ENCODE measurements at regions not wholly inside any gene's neighbourhood (a gene's known extent, or its start where the extent isn't known, plus 50 kb on each side); places are given as distances from the start of the nearest gene placed in this dataset.

DNA sequence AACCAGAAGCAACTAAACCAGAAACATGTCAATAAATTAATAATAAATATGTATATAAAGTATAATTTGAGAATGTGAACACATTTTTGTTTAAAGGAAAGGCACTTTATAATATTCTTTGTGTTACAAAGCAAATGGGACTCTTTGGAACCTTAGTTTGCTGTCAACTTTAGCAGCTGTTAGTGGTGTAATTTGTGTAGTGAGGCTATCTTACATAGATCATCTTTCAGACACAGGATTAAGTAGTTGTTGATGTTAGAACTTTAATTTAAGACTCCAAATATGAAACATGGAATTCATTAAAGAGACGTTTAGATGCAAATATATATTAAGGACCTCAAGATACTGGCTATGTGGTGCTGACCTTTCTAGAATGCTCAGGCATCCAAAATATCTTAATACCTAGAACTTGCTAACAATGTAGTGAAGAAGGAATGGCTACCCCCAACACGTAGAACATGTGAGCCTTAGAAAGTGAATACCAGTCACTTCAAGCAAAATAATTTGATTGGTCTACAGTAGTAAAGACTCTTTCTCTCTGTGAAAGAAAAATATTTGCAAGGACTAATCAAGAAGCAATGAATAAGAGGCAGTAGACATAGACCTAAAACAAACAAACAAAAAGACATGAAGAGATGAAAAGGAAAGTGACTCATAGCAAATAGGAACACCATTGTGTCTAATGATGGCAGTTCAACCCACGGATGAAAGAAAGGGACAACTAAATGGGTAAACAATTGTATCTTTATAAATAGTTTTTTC, 811.4 kb downstream of the USP25 start:
- DNase-seq (ENCODE audit: low read depth) = no peak
- TF ChIP-seq, protein P1, sequence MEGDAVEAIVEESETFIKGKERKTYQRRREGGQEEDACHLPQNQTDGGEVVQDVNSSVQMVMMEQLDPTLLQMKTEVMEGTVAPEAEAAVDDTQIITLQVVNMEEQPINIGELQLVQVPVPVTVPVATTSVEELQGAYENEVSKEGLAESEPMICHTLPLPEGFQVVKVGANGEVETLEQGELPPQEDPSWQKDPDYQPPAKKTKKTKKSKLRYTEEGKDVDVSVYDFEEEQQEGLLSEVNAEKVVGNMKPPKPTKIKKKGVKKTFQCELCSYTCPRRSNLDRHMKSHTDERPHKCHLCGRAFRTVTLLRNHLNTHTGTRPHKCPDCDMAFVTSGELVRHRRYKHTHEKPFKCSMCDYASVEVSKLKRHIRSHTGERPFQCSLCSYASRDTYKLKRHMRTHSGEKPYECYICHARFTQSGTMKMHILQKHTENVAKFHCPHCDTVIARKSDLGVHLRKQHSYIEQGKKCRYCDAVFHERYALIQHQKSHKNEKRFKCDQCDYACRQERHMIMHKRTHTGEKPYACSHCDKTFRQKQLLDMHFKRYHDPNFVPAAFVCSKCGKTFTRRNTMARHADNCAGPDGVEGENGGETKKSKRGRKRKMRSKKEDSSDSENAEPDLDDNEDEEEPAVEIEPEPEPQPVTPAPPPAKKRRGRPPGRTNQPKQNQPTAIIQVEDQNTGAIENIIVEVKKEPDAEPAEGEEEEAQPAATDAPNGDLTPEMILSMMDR (IDR thresholded peaks at IDR 0.05; ENCODE audit: insufficient read depth, low read length) = no peak
- H3K4me3 ChIP-seq (ENCODE audit: low read depth, low read length) = no peak overlapping the region

GRCh38 chr21:16550118-16550517, 820.3 kb downstream of the USP25 start:
- no peak overlapping the region for H3K4me3 ChIP-seq (ENCODE audit: low read depth, low read length)
- no peak for DNase-seq (ENCODE audit: low read depth)
- TF ChIP-seq, protein P1 (IDR thresholded peaks at IDR 0.05; ENCODE audit: insufficient read depth, low read length) = no peak

- DNase-seq (ENCODE audit: low read depth) = no peak
- H3K4me3 ChIP-seq (ENCODE audit: low read depth, low read length) = no peak overlapping the region
- TF ChIP-seq, protein P1 (IDR thresholded peaks at IDR 0.05; ENCODE audit: insufficient read depth, low read length) = no peak
These were observed 821.3 kb downstream of the USP25 start for GRCh38 chr21:16550917-16551741.

- no peak overlapping the region for H3K4me3 ChIP-seq (ENCODE audit: low read depth, low read length)
- TF ChIP-seq, protein P1 (IDR thresholded peaks at IDR 0.05; ENCODE audit: insufficient read depth, low read length) = no peak
- no peak for DNase-seq (ENCODE audit: low read depth)
These were observed 823.1 kb downstream of the USP25 start for GRCh38 chr21:16552880-16553279.

GRCh38 chr21:16554503-16554902, 824.7 kb downstream of the USP25 start:
- H3K4me3 ChIP-seq (ENCODE audit: low read depth, low read length) = no peak overlapping the region
- TF ChIP-seq, protein P1 (IDR thresholded peaks at IDR 0.05; ENCODE audit: insufficient read depth, low read length) = no peak

GRCh38 chr21:16563116-16563515, 833.3 kb downstream of the USP25 start:
- H3K4me3 ChIP-seq (ENCODE audit: low read depth, low read length) = no peak overlapping the region
- no peak for DNase-seq (ENCODE audit: low read depth)
- TF ChIP-seq, protein P1 (IDR thresholded peaks at IDR 0.05; ENCODE audit: insufficient read depth, low read length) = no peak

More at GRCh38 chr21:16554503-16554902, 824.7 kb downstream of the USP25 start:
- no peak for DNase-seq (ENCODE audit: low read depth)
